22Rv1 (cell line): ENCODE measurements at regions not wholly inside any gene's neighbourhood (a gene's known extent, or its start where the extent isn't known, plus 50 kb on each side); places are given as distances from the start of the nearest gene placed in this dataset.

Experiments used
- H3K27ac ChIP-seq: fragments of 450-650 bp; 2 replicates; pipeline ENCODE4 v1.5.1; 2017
- ZFX ChIP-seq: fragments of 450-650 bp; IDR thresholded peaks from 2 replicates; pipeline ENCODE4 v1.6.1; 2017; ENCODE audit warnings: antibody characterized with exemption, borderline replicate concordance
- TF ChIP-seq, protein P1 (sequence below): fragments of 450-650 bp; IDR thresholded peaks from 2 replicates; pipeline ENCODE4 v1.5.1; 2017; ENCODE audit warnings: mild to moderate bottlenecking

- no peak overlapping the region for H3K27ac ChIP-seq
- no peak for TF ChIP-seq ZFX
- TF ChIP-seq, protein P1, sequence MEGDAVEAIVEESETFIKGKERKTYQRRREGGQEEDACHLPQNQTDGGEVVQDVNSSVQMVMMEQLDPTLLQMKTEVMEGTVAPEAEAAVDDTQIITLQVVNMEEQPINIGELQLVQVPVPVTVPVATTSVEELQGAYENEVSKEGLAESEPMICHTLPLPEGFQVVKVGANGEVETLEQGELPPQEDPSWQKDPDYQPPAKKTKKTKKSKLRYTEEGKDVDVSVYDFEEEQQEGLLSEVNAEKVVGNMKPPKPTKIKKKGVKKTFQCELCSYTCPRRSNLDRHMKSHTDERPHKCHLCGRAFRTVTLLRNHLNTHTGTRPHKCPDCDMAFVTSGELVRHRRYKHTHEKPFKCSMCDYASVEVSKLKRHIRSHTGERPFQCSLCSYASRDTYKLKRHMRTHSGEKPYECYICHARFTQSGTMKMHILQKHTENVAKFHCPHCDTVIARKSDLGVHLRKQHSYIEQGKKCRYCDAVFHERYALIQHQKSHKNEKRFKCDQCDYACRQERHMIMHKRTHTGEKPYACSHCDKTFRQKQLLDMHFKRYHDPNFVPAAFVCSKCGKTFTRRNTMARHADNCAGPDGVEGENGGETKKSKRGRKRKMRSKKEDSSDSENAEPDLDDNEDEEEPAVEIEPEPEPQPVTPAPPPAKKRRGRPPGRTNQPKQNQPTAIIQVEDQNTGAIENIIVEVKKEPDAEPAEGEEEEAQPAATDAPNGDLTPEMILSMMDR, result no peak
Observed at GRCh38 chr12:91793676-91794075, 352.0 kb downstream of the BTG1 start.

DNA sequence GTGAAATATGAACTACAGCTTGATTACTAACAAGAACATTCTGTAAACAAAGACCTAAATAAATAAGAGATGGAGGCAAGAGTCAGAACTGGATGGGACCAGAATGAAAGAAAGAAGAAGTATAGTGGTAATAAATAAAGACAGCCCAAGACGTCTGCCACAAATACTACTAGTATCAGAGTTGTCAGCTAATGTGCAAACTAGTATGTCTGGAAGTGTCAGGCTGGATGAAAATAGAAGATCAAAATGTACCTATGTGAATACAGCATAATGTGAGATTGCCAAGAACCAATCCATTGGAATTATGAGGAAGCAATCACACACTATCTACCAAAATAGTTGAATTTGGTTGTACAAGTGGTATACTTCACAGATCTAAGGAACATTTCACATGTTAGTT lies 353.0 kb downstream of the BTG1 start:
- no peak for TF ChIP-seq ZFX
- TF ChIP-seq, protein P1, result no peak
- H3K27ac ChIP-seq, result no peak overlapping the region

- TF ChIP-seq, protein P1, result no peak
- no peak overlapping the region for H3K27ac ChIP-seq
Observed at GRCh38 chr12:91786499-91787272, 359.0 kb downstream of the BTG1 start.

GRCh38 chr12:91785655-91786498 lies 359.8 kb downstream of the BTG1 start:
- H3K27ac ChIP-seq, result no peak overlapping the region
- TF ChIP-seq ZFX, result no peak
- TF ChIP-seq, protein P1, result no peak

GRCh38 chr12:91781114-91781513 lies 364.5 kb downstream of the BTG1 start:
- TF ChIP-seq, protein P1, result no peak
- no peak for TF ChIP-seq ZFX
- H3K27ac ChIP-seq, result no peak overlapping the region

DNA sequence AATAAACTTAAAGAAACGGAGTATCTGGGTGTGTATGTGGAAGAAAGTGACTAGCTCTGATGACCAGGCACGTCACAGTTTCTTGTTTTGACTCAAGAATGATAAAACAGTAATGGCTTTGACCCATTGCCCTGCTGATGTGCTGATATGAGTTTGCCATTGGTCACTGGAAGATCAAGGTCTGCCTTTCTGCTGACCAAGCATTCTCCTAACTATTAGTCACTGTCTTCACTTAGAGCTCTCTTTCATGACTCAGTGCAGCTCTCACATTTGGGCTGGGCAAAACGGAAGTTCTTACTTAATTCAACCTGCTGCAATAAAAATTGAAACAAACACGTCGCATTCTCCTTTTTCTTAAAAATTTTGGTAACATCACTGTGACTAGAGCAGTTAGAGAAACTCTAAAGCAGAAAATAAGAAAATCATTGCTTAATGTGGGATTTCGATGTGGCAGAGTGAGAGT lies 366.7 kb downstream of the BTG1 start:
- TF ChIP-seq ZFX, result no peak
- TF ChIP-seq, protein P1, result no peak
- H3K27ac ChIP-seq, result no peak overlapping the region
